SW480 (cell line): ENCODE measurements at regions not wholly inside any gene's neighbourhood (a gene's known extent, or its start where the extent isn't known, plus 50 kb on each side); places are given as distances from the start of the nearest gene placed in this dataset.
"Not testable (repeated sequence)": the region's sequence is repeated elsewhere in the genome, so short reads cannot be mapped to it uniquely, and the experiment has no call there.

ENCODE experiments used
- DNase-seq: peaks from one replicate; pipeline ENCODE4 v3.0.0-alpha.2; 2016; ENCODE audit warnings: low spot score

GRCh38 chr6:92716638-92717037, 702.7 kb downstream of the EPHA7 start:
- no peak for DNase-seq

- DNase-seq: no peak
Measured at GRCh38 chr6:92715991-92716390, 703.4 kb downstream of the EPHA7 start.

GRCh38 chr6:92714346-92714745, 705.0 kb downstream of the EPHA7 start:
- DNase-seq: no peak

- DNase-seq: no peak
Measured at GRCh38 chr6:92710048-92710447, 709.3 kb downstream of the EPHA7 start.

- no peak for DNase-seq
Measured at GRCh38 chr6:92708945-92709344, 710.4 kb downstream of the EPHA7 start.

GRCh38 chr6:92708270-92708669, 711.1 kb downstream of the EPHA7 start:
- DNase-seq: no peak

- DNase-seq: peak; percentile 0
Measured at GRCh38 chr6:92706976-92707375, 712.4 kb downstream of the EPHA7 start.

- DNase-seq: no peak
Measured at GRCh38 chr6:92701425-92702096, 717.8 kb downstream of the EPHA7 start.

- no peak for DNase-seq
Measured at GRCh38 chr6:92700411-92700810, 718.9 kb downstream of the EPHA7 start.

- DNase-seq: no peak
Measured at GRCh38 chr6:92690997-92691599, 728.3 kb downstream of the EPHA7 start.

GRCh38 chr6:92688342-92688741, 731.0 kb downstream of the EPHA7 start:
- no peak for DNase-seq

GRCh38 chr6:92687278-92687677, 732.1 kb downstream of the EPHA7 start:
- DNase-seq: no peak

- DNase-seq: no peak
Measured at GRCh38 chr6:92684386-92684785, 735.0 kb downstream of the EPHA7 start.

GRCh38 chr6:92683748-92684147, 735.6 kb downstream of the EPHA7 start:
- no peak for DNase-seq

GRCh38 chr6:92682516-92683398, 736.6 kb downstream of the EPHA7 start:
- DNase-seq: no peak

GRCh38 chr6:92681401-92681800, 738.0 kb downstream of the EPHA7 start:
- no peak for DNase-seq

- not testable (repeated sequence) for DNase-seq
Measured at GRCh38 chr6:92671462-92671861, 747.9 kb downstream of the EPHA7 start.

- DNase-seq: no peak
Measured at GRCh38 chr6:92667843-92668242, 751.5 kb downstream of the EPHA7 start.

GRCh38 chr6:92648364-92649086, 770.8 kb downstream of the EPHA7 start:
- no peak for DNase-seq

- peak; percentile 65 for DNase-seq
Measured at GRCh38 chr6:92647630-92648029, 771.7 kb downstream of the EPHA7 start.

GRCh38 chr6:92644104-92644791, 775.1 kb downstream of the EPHA7 start:
- DNase-seq: not testable (repeated sequence)
